Muscle of back (tissue), 3 donors: ENCODE measurements at regions not wholly inside any gene's neighbourhood (a gene's known extent, or its start where the extent isn't known, plus 50 kb on each side); places are given as distances from the start of the nearest gene placed in this dataset.

ENCODE experiments used
- DNase-seq, 3 donors: peaks; one replicate each; pipeline versions ENCODE4 v3.0.0 to v3.0.0-alpha.2; 2013

DNA sequence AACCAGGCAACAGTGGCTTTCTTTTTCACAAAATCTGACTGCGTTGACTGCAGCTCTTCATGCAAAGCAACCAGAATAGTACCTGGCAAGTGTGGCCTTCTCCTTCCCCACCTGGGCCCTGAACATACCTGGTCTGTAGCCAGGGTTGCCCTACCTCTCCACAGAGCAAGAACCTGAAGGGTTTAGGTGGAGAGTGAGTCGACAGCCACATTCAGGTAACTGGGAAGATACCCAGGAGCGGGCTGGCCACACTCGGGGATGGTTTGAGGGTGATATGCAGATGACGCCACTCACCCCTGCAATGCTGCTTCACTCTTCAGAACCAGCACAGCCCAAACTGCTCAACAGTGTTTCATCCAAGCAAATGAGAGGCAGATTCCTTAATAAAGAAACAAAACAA is 117.3 kb downstream of the TTC32 start:
- DNase-seq: no peak

DNA sequence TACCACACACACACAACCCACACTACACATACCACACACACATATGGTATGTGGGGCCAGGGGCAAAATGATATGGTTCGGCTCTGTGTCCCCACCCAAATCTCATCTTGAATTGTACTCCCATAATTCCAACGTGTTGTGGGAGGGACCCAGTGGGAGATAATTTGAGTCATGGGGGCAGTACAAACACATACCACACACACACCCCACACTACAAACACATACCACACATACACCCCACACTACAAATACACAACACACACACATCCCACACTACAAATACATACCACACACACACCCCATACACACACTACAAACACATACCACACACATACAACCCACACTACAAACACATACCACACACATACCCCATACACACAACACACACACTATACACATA is 117.8 kb downstream of the TTC32 start:
- DNase-seq: no peak

DNA sequence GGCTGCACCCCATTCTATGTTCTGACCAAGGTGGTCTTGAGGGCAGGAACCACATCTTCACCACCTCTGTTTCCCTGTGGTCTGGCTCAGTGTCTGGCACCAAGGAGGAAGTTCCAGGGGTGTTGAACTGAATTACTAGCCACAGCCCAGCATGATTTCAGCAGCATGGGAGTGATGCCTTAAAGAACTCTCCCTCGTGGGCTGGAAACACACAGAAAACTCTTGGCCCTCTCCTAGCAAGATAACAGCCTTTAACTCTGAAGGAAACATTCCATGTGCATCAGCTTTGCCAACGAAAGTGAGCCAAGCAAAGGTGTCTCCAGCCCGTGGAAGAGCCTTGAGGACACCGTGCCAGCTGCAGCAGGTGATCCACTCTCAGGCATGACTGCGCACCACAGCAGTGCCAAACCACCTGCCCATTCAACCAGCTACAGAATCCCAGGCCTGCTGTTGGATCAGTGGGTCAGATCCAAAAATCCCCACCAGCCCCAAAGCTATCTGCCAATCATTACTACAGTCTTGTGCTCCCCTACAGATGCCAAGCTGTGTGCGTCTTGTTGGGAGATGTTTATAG is 124.8 kb downstream of the TTC32 start:
- DNase-seq: no peak

DNA sequence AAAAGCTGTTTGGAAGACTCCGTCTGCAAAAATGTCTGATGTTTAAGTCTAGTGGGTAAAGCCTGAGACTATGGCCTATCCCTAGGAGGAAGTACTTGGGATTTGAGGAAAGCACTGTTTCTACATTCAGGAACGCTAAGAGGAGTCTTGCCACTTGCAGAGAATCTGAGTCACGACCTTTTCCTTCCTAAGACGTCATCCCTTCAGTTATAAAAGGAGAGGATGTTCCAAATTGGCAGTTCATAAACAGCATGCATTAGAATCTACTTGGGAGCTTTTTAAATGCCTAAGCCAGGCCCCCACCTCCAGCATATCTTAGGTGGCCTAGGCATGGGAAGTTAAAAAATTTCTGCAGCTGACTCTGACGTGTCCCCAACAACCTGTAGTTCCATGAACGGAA is 125.9 kb downstream of the TTC32 start:
- peak in 1 of 3 donors; percentile 43 for DNase-seq

DNA sequence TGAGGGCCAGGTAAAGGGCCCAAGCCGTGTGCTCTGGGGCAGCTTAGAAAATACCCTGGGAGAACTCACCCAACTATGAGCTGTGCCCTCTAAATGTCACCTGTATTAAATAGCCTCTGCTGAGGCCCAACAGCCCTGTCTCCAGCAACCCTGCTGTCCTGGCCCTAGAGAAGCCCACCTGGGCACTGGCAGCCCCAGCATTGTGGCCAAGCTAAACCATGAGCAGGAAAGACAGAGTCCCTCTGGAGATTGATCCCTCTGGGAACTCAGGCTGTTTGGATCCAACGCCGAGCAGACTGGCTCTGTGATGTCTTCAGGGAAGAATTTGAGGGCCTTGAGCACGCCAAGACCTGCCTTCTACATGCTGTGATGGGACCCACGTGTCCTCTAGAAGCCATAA is 126.5 kb downstream of the TTC32 start:
- no peak for DNase-seq

DNA sequence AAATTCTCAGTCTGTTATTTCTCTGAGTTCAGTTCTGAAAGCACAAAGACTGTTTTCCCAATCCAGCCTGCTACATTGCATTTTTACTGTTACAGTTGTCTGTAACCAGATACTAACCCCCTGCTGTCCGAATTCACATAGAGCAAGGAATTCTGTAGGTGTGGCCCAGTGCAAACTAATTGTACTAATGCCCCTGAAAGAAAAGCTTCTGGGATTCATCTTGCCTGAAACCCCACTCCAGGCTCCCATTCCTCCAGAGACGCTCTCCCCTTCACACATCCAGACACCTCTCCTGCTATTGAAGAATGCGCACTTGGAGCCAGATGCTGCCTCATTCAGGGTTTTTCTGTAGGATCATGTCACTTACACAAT is 127.0 kb downstream of the TTC32 start:
- peak in 1 of 3 donors; percentile 67 for DNase-seq

DNA sequence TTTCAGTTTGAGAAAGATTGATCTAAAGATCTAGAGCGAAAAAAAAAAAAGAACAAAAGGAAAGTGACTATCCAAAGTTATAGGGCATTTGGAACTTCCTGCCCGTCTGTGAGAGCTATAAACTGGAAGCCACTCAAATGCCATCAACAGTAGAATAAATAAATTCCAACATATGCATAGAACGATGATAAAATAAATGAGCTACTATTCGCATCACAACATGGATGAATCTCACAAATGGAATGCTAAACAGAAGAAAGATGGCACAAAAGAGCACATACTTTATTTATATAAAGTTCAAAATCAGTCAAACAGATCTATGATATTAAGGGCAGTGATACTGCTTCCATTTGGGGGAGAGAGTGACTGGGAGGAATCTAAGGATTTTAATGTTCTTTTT is 128.8 kb downstream of the TTC32 start:
- no peak for DNase-seq

DNA sequence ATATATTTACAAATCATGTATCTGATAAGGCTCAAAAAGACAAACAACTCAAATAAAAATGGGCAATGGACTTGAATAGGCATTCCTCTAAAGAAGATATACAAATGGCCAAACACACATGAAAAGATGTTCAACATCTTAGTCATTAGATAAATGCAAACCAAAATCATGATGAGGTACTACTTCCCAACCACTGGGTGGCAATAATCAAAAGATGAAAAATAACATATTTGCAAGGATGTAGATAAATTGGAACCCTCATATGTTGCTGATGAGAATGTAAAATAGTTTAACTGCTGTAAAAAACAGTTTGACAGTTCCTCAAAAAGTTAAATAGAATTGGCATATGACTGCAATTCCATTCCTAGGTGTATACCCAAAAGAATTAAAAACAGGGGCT is 132.3 kb downstream of the TTC32 start:
- DNase-seq: no peak

DNA sequence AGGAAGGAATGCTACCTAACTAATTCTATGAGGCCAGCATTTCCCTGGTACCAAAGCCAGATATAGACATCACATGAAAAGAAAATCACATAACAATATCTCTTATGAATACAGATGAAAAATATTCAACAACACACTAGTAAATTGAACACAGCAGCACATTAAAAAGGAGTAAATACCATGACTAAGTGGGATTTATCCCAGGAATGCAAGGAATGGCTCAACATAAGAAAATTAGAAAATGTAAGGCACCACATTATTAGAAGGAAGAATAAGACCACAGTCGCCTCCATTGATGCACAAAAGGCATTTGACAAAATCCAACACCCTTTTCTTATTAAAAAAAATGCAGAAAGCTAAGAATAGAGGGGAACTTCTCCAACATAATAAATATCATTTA is 133.9 kb downstream of the TTC32 start:
- DNase-seq: no peak

DNA sequence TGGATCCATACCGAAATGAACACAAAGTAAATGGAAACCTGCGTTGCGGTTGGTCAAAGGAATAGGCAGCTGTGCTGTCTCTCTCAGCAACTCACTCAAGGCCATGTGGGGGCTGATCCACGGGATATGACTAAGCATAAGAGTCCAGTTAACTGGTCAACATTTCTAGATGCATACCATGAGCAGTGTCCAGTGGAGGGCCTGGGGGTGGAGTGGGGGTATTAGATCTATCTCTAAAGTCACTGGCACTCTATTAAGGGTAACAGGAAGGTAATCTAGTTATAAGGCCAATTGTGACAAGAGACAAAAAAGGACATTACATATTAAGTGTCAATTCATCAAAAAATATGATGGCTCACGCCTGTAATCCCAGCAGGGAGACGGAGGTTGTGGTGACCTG is 136.8 kb downstream of the TTC32 start:
- DNase-seq: no peak

DNA sequence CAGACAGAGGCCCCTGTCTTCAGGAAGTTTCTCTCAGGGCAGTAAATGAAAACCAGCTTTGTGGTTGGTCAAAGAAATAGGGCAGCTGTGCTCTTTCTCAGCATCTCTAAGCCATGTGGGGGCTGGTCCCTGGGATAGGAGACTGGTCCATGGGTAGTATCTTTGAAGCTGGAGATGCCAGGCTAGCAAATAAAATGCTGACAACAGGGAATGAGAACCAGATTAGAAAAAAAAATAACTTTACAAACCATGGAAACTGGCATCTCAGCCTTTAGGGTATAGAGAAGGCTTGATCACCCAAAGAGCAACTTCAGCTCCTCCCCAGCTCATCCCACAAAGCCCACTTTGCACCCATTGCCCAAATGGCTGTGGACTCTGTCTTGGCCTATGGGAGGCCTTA is 138.1 kb downstream of the TTC32 start:
- no peak for DNase-seq

DNA sequence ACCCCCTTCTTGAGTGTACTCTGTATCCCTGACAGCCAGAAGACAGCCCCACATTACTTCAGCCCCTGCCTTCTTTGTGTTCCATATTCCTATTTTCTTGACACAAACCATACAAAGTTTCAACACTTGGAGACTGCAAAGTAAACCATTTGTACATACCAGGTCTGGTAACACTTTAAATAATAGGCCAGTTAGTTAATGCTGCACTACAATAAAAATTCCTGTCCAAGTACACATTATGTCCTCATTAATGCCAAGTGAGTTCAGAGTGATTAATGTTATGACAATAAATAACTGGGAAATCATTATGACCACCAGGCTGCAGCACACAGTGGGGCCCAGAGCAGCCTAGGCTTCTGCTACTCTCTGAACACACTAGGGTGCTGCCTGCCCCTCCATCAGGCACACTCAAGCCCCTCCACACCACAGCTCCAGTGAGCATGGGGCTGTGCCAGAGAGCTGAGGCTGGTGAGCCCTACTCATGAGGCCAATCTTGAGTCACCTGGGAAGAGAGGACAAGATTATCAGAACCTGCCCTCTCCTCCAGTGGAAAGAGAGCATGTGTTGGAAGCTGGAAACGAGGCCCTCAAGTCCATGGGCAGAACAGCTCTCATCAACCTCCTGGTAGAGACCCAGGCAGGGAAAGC is 138.7 kb downstream of the TTC32 start:
- no peak for DNase-seq

DNA sequence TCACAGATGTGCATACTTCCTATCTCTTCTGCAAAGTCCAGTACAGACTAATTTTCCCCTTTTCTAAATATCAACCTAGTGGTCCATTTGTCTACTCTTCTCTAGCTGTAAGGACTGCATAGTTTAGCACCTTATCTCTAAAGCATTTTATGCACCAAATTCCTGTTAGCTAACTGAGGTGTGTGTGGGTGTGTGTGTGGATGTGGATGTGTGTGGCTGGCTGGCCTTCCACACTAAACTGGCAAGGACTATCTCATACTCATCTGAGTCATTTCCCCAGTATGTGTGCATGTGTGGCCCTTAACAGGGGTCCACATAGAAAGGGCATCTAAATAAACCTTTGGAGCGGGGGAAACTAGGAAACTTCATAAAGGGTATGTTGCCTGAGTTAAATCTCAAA is 139.6 kb downstream of the TTC32 start:
- no peak for DNase-seq

DNA sequence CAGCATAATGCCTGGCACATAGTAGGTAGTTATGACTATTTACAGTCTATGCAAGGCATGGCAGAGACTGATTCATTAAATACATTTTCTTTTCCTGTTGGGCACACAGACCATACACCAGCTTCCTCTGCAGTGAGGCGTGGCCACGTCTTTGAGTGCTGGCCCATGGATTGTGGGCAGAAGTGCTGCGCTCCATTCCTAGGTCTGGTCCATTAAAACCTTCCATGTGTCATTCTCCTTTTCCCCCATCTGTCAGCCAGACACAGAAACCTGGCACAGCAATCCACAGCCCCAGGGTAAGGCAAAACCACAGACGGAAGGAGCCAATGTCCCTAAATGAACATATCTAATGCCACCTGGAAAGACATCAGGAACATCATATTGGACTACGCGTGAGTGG is 141.9 kb downstream of the TTC32 start:
- DNase-seq: no peak

DNA sequence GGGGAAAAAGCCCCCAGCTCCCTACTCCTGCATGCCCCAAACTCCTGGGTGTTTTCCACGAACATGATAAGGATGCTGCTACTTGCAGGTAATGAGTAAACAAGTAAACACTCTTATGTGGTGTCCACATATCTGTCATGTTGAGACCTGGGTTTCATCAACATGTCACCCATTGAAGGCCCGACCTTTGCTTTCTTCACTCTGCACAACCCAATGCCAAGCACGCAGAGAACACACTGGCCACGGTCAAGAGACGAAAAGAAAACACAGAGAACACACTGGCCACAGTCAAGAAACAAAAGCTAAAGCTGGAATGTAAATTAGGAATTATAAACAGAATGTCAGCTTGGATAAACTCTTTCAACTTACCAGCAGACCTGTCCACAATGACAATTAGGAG is 143.1 kb downstream of the TTC32 start:
- no peak for DNase-seq

DNA sequence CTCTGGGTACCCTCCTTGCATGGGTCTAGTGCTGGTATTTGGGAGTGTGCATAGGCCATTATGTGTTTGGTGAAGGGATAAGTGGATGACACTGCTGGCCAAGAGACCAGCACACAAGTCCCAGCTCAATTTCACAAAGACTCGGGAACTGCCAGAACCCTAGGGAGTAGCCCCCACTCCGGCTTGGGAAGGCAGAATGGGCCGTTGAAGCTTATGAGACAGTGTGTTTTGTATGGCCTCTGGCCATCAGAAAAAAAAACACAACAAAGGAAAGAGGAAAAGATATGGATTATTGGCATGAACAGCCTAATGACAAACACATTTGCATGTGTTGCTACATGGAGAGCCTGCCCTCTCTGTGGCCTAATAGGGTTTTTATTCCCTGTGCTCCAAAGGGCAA is 144.2 kb downstream of the TTC32 start:
- DNase-seq: no peak

DNA sequence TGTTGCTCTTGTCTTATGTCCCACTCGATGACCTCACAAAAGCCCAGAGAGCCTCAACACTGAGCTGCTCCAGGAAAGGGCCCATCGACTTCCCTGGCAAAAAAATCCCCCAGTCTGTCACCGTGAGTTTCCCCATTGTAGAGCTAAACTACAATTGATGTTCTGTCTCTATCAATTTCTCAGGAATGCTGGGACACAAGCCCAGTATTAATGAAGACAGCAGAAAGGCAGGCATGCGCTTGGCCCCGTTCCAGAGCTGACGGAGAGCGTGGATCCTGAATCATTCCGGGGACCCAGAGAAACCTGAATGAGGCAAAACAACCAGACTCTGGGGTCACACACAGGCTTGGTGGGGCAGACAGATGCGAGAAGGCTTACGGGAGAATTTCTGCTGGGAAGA is 146.9 kb downstream of the TTC32 start:
- DNase-seq: no peak

DNA sequence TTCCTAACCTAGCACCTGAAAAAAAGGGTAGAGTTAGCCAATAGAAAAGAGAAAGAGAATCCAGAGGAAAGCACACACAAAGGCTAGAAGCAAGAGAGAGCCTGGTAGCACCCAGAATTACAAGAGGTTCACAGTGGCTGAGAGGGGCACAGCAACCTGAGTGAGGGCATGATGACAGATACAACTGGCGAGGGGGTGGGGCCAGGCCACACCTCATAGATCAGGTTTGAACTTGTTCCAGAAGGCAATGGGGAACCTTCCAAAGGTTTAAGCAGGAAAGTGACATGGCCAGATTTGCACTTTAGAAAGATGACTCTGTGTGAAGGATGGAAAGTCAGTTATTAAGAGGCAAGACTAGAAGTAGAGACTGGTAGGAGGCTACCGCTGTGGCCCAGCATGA is 148.0 kb downstream of the TTC32 start:
- no peak for DNase-seq

DNA sequence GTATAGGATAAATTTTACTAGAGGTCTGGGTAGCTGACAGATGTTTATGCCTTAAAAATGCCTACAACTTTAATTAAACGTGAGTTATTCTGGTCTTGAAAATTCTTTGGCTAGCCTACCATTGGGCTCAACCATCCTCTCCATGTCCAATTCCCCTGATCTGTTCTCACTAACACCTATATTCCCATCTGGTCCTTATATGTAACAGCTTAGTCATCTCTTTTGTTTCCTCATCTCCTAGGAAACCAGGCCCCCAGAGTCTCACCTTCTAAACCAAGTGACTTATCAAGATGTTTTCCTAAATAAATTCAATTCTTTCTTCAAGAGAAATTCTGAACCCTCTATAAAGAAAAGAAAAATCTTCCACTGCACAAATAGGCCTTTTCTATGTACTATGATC is 148.5 kb downstream of the TTC32 start:
- DNase-seq: no peak

DNA sequence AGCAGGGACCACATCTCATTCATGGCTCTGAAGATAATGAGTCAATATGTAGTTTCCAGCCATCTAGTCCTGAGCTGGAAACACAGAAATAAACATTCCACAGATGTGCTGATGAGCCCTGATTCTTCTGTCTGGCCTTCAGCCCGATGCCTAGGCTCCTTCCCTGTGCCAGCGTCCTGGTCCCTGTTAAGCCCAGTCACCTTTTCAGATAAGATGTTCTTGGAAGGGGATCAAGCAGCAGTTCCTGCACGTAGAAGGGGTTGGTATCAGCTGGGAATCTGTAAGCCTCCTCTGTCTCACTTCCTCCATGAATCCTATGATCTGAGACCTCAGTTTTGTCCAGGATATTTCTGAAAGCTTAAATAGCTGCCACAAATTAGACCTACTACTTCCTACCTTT is 149.3 kb downstream of the TTC32 start:
- no peak for DNase-seq

DNA sequence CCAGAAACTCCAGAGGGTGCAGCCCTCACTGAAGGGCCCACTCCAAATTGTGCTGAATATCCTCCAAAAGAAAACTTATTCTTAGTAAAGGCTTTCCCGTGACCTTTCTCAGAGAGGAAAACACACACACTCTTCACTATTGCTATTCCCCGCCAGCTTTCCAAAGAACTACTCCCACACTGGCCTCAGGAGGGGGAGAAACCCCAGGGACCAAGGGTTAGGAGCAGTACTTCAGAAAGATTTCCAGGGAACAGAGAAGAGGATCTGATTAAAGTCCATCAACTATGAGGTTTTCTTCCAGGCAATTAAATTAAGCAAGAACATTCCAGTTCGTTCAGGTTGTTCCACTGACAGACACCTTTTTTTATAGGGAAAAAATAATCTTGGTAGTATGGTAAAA is 150.2 kb downstream of the TTC32 start:
- DNase-seq: no peak

DNA sequence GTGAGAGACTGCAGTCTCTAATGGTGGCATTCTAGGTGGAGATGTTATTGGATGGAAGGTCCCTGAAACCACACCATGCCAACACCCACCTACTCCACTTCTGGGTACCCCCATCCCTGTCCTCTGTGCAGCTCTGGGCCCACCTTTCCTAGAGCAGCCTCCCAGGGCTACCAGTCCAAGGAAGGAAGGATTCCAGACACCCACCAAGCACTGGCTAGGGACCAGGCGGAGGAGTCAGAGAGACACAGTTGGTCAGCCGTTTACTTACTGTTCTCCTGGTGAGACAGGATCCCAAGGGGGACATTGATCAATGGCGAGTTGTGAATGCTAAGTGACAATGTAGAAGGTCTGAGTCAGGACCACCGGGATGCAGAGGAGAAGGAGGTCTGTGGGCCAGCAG is 151.6 kb downstream of the TTC32 start:
- DNase-seq: no peak

DNA sequence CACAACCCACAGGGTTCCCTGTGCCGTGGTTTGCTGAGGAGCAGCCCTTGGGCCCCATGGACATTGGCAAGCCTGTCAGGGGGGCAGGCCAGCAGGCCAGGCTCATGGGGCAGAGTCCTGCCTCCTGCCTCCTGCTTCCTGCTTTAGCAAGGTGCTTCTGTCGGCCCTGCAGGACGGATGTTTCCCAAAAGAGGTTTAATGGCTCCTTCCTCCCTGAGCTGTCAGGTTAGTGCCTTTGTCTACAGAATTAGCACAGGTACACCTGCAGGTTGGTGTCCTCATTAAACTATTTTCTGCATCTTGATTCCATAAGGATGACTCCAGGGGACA is 152.3 kb downstream of the TTC32 start:
- no peak for DNase-seq

DNA sequence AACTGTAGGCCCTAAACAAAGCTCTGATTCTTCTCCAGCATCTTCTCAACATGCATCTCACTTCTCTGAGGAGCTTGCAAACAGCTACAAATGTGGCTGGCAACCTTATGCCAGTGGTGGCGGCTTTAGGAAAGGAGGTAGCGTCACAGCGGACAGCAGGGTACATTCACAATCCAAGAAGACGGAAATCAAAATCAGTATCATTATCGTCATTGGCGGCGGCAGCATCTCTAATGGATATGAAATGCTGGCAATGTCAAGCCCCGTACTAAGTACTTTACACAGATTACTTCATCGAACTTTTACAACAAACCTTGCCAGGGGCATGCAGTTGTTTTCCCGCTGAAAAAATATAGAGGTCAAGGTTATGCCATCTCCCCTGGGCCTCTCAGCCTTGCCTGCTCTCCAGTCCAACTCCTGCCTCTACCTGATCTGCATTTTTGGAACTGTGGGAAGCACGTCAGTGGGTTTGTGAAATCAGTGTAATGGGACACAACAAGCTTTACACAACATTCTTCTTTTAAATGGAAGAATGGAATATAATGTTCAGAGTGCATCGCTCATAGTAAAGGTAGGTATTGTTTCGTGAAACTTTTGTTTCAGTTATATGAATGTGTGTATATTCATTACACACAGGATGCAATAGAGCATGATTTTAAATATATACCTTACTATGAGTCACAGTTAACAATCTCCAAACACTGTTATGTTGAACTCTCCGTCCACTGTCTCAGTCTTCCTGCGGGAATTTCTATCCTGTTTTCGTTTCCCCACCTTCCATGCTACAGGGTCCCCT is 152.9 kb downstream of the TTC32 start:
- no peak for DNase-seq
